SK-N-SH (cell line): ENCODE measurements at regions not wholly inside any gene's neighbourhood (a gene's known extent, or its start where the extent isn't known, plus 50 kb on each side); places are given as distances from the start of the nearest gene placed in this dataset.

Source experiments
- CTCF ChIA-PET: fragments of 300-600, 350-600 bp; formaldehyde crosslinking; extraction: SDS; loops from one replicate; lab custom pipeline; 2021; lab: Yijun Ruan, JAX
- POLR2A ChIA-PET: fragments of 350-600 bp; sonication (Branson Sonifier 250); formaldehyde crosslinking; extraction: SDS; loops from one replicate; lab custom pipeline; 2020; ENCODE audit warnings: antibody characterized with exemption, inconsistent platforms; lab: Yijun Ruan, JAX
- DNase-seq: peaks from one replicate; pipeline ENCODE4 v3.0.0; 2012
- H2AFZ ChIP-seq: fragments of 200-600 bp; sonication (generic); 2 replicates; pipeline ENCODE4 v1.8.1; 2016; ENCODE audit warnings: antibody characterized with exemption, mild to moderate bottlenecking, low read depth
- H3F3A ChIP-seq: fragments of 200-600 bp; sonication (generic); replicated peaks from 2 replicates; pipeline ENCODE3; 2016; ENCODE audit warnings: antibody characterized with exemption, mild to moderate bottlenecking; ENCODE audit not compliant: insufficient read depth
- H3K27ac ChIP-seq, 2 experiments: fragments of 200-500 bp in 1 of 2; fragments of 200-600 bp in 1 of 2; sonication (Bioruptor generic) in 1 of 2; sonication (generic), shearing (Covaris generic) in 1 of 2; 2 replicates each; pipeline versions ENCODE4 v1.5.1 to v1.6.1; 2014 to 2016; ENCODE audit warnings: low read depth in 2 of 2, inconsistent platforms in 1 of 2, low read length in 1 of 2, mild to moderate bottlenecking in 1 of 2, mixed read lengths in 1 of 2
- H3K27me3 ChIP-seq: fragments of 200-600 bp; sonication (generic), shearing (Covaris generic); 2 replicates; pipeline ENCODE4 v1.6.1; 2016; ENCODE audit warnings: mixed run types; ENCODE audit not compliant: insufficient read depth
- H3K36me3 ChIP-seq, 2 experiments: fragments of 200-500 bp in 1 of 2; fragments of 200-600 bp in 1 of 2; sonication (Bioruptor generic) in 1 of 2; sonication (generic) in 1 of 2; replicated peaks in 1 of 2; 2 replicates each; pipeline versions ENCODE3 to v1.5.1; 2014 to 2016; ENCODE audit warnings: low read length in 1 of 2, mild to moderate bottlenecking in 1 of 2; ENCODE audit not compliant: insufficient read depth in 2 of 2, control insufficient read depth in 1 of 2
- H3K4me1 ChIP-seq, 2 experiments: fragments of 200-500 bp in 1 of 2; fragments of 200-600 bp in 1 of 2; sonication (Bioruptor generic) in 1 of 2; sonication (generic), shearing (Covaris generic) in 1 of 2; 2 replicates each; pipeline versions ENCODE4 v1.5.1 to v1.6.1; 2014 to 2016; ENCODE audit warnings: low read depth in 1 of 2, low read length in 1 of 2, mixed run types in 1 of 2; ENCODE audit not compliant: insufficient read depth in 2 of 2, control insufficient read depth in 1 of 2
- H3K4me2 ChIP-seq: fragments of 200-600 bp; sonication (generic), shearing (Covaris generic); 2 replicates; pipeline ENCODE4 v1.6.1; 2017; ENCODE audit warnings: mixed run types
- H3K4me3 ChIP-seq, 2 experiments: fragments of 200-500 bp in 1 of 2; fragments of 200-600 bp in 1 of 2; sonication (Bioruptor generic) in 1 of 2; sonication (generic), shearing (Covaris generic) in 1 of 2; 2 replicates each; pipeline versions ENCODE4 v1.5.1 to v1.8.1; 2014 to 2016; ENCODE audit warnings: low read depth in 2 of 2, inconsistent platforms in 1 of 2, low read length in 1 of 2, mild to moderate bottlenecking in 1 of 2, mixed read lengths in 1 of 2, moderate library complexity in 1 of 2
- H3K79me2 ChIP-seq: fragments of 200-600 bp; sonication (generic); 2 replicates; pipeline ENCODE4 v1.8.1; 2017; ENCODE audit warnings: mild to moderate bottlenecking; ENCODE audit not compliant: insufficient read depth
- H3K9ac ChIP-seq: fragments of 200-600 bp; sonication (generic); 2 replicates; pipeline ENCODE4 v1.6.1; 2017; ENCODE audit warnings: mixed run types
- H3K9me2 ChIP-seq: fragments of 200-600 bp; sonication (generic); 2 replicates; pipeline ENCODE4 v1.6.1; 2017; ENCODE audit warnings: mixed run types
- H3K9me3 ChIP-seq: fragments of 200-600 bp; sonication (generic); 2 replicates; pipeline ENCODE4 v1.6.1; 2017; ENCODE audit warnings: mixed run types, mild to moderate bottlenecking, moderate library complexity
- H4K20me1 ChIP-seq: fragments of 200-600 bp; sonication (generic); 2 replicates; pipeline ENCODE4 v1.6.1; 2017; ENCODE audit warnings: mild to moderate bottlenecking, mixed run types; ENCODE audit not compliant: insufficient read depth
- CHD2 ChIP-seq: fragments of 150-350 bp; IDR thresholded peaks from 2 replicates; pipeline ENCODE4 v1.6.1; 2018; ENCODE audit warnings: low read length; ENCODE audit not compliant: partially characterized antibody
- CTCF ChIP-seq: fragments of 200-600 bp; sonication (generic); IDR thresholded peaks from 2 replicates; pipeline ENCODE4 v1.6.1; 2017; ENCODE audit warnings: antibody characterized with exemption, mild to moderate bottlenecking, moderate library complexity
- JUND ChIP-seq: IDR thresholded peaks from 2 replicates; pipeline ENCODE4 v1.4.0; 2012
- MXI1 ChIP-seq: IDR thresholded peaks from 2 replicates; pipeline ENCODE4 v1.6.1; 2012; ENCODE audit warnings: mild to moderate bottlenecking, low read depth, low read length, improper control_type of control experiment
- RFX5 ChIP-seq: IDR thresholded peaks from 2 replicates; pipeline ENCODE4 v1.6.1; 2012; ENCODE audit warnings: mild to moderate bottlenecking, improper control_type of control experiment, low read length
- YY1 ChIP-seq: IDR thresholded peaks from 2 replicates; pipeline ENCODE4 v1.4.0; 2012; ENCODE audit warnings: low read depth, mild to moderate bottlenecking
- WGBS: methylation state at CpG from one replicate; pipeline ENCODE4 v1.1.6; 2017; ENCODE audit warnings: low lambda C conversion rate; 5-methylcytosine and 5-hydroxymethylcytosine counted together
- TF ChIP-seq, protein P1 (sequence below): IDR thresholded peaks from 2 replicates; pipeline ENCODE4 v1.4.0; 2012; ENCODE audit warnings: low read depth, borderline replicate concordance
- TF ChIP-seq, protein P2 (sequence below): IDR thresholded peaks from 2 replicates; pipeline ENCODE4 v1.6.1; 2012; ENCODE audit warnings: mild to moderate bottlenecking, low read depth, low read length, moderate library complexity
- TF ChIP-seq, protein P3 (sequence below): IDR thresholded peaks from 2 replicates; pipeline ENCODE4; 2012

GRCh38 chrX:98203800-98204199 lies 1320.1 kb downstream of the RPA4 start:
- CTCF ChIA-PET: no interaction called here
- Histone ChIP-seq H3K4me3 (no peak overlapping the region), H3K79me2 (no peaks in the 10 kb centered on the region), H2AFZ (no peak overlapping the region), H4K20me1 (no peaks in the 10 kb centered on the region), H3K36me3 (no peaks in the 10 kb centered on the region), H3K27me3 (no peaks in the 10 kb centered on the region; the same call in 1 of the 2 replicates), H3K9ac (no peak overlapping the region), H3K9me3 (no peaks in the 10 kb centered on the region), H3K4me2 (no peak overlapping the region), H3K9me2 (no peaks in the 10 kb centered on the region), H3K27ac (no peak overlapping the region), H3F3A (no peaks in the 10 kb centered on the region), H3K4me1 (no peaks in the 10 kb centered on the region)
- DNase-seq: no peak
- TF ChIP-seq CHD2 (no peak), YY1 (no peak)
- TF ChIP-seq, protein P1, sequence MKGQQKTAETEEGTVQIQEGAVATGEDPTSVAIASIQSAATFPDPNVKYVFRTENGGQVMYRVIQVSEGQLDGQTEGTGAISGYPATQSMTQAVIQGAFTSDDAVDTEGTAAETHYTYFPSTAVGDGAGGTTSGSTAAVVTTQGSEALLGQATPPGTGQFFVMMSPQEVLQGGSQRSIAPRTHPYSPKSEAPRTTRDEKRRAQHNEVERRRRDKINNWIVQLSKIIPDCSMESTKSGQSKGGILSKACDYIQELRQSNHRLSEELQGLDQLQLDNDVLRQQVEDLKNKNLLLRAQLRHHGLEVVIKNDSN: no peak
- TF ChIP-seq, protein P2, sequence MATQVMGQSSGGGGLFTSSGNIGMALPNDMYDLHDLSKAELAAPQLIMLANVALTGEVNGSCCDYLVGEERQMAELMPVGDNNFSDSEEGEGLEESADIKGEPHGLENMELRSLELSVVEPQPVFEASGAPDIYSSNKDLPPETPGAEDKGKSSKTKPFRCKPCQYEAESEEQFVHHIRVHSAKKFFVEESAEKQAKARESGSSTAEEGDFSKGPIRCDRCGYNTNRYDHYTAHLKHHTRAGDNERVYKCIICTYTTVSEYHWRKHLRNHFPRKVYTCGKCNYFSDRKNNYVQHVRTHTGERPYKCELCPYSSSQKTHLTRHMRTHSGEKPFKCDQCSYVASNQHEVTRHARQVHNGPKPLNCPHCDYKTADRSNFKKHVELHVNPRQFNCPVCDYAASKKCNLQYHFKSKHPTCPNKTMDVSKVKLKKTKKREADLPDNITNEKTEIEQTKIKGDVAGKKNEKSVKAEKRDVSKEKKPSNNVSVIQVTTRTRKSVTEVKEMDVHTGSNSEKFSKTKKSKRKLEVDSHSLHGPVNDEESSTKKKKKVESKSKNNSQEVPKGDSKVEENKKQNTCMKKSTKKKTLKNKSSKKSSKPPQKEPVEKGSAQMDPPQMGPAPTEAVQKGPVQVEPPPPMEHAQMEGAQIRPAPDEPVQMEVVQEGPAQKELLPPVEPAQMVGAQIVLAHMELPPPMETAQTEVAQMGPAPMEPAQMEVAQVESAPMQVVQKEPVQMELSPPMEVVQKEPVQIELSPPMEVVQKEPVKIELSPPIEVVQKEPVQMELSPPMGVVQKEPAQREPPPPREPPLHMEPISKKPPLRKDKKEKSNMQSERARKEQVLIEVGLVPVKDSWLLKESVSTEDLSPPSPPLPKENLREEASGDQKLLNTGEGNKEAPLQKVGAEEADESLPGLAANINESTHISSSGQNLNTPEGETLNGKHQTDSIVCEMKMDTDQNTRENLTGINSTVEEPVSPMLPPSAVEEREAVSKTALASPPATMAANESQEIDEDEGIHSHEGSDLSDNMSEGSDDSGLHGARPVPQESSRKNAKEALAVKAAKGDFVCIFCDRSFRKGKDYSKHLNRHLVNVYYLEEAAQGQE: no peak
- TF ChIP-seq, protein P3, sequence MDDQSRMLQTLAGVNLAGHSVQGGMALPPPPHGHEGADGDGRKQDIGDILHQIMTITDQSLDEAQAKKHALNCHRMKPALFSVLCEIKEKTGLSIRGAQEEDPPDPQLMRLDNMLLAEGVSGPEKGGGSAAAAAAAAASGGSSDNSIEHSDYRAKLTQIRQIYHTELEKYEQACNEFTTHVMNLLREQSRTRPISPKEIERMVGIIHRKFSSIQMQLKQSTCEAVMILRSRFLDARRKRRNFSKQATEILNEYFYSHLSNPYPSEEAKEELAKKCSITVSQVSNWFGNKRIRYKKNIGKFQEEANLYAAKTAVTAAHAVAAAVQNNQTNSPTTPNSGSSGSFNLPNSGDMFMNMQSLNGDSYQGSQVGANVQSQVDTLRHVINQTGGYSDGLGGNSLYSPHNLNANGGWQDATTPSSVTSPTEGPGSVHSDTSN: peak; percentile 29; the same call in 1 of the 2 replicates
- WGBS: 0% methylated on average over 2 of the region's 2 CpGs
- POLR2A ChIA-PET: no interaction called here

GRCh38 chrX:98207947-98208346 lies 1324.2 kb downstream of the RPA4 start:
- Histone ChIP-seq H3K27me3 (no peaks in the 10 kb centered on the region), H3K36me3 (no peaks in the 10 kb centered on the region), H3K4me2 (no peak overlapping the region), H3F3A (no peaks in the 10 kb centered on the region), H3K79me2 (no peaks in the 10 kb centered on the region), H4K20me1 (no peaks in the 10 kb centered on the region), H3K4me3 (no peak overlapping the region), H3K9me2 (no peaks in the 10 kb centered on the region), H3K4me1 (no peaks in the 10 kb centered on the region), H3K27ac (no peak overlapping the region), H3K9me3 (no peaks in the 10 kb centered on the region), H2AFZ (no peak overlapping the region), H3K9ac (no peak overlapping the region)
- ChIA-PET CTCF (no interaction called here), POLR2A (no interaction called here)
- no peak for TF ChIP-seq RFX5
- no peak for TF ChIP-seq JUND
- no peak for TF ChIP-seq CTCF
- TF ChIP-seq MXI1: no peak
- DNase-seq: no peak
- WGBS: 0% methylated on average over 3 of the region's 3 CpGs
